AG10803 (cell line): ENCODE measurements at regions not wholly inside any gene's neighbourhood (a gene's known extent, or its start where the extent isn't known, plus 50 kb on each side); places are given as distances from the start of the nearest gene placed in this dataset.

ENCODE experiments used
- DNase-seq: peaks from one replicate; pipeline ENCODE4 v3.0.0; 2010; ENCODE audit warnings: low read depth
- H3K4me3 ChIP-seq: 2 replicates; pipeline ENCODE4 v1.5.1; 2011; ENCODE audit warnings: mild to moderate bottlenecking, low read length, control low read depth
- CTCF ChIP-seq: conservative IDR thresholded peaks from 2 replicates; pipeline ENCODE4 v1.5.1; 2011; ENCODE audit warnings: mild to moderate bottlenecking, low read length, control low read depth, inconsistent platforms

GRCh38 chr2:228602288-228602687 is 420.8 kb upstream of the SPHKAP start:
- DNase-seq = peak; percentile 23
- no peak overlapping the region for H3K4me3 ChIP-seq
- no peak for TF ChIP-seq CTCF

GRCh38 chr2:228600265-228600664 is 418.8 kb upstream of the SPHKAP start:
- no peak for TF ChIP-seq CTCF
- no peak overlapping the region for H3K4me3 ChIP-seq
- peak; percentile 87 for DNase-seq

- no peak overlapping the region for H3K4me3 ChIP-seq
- no peak for DNase-seq
- no peak for TF ChIP-seq CTCF
Measured at GRCh38 chr2:228599781-228600180, 418.3 kb upstream of the SPHKAP start.

GRCh38 chr2:228599297-228599696 is 417.8 kb upstream of the SPHKAP start:
- TF ChIP-seq CTCF = no peak
- no peak for DNase-seq
- H3K4me3 ChIP-seq = no peak overlapping the region

GRCh38 chr2:228597032-228597431 is 415.5 kb upstream of the SPHKAP start:
- TF ChIP-seq CTCF = no peak
- no peak overlapping the region for H3K4me3 ChIP-seq
- DNase-seq = no peak

- TF ChIP-seq CTCF = no peak
- no peak for DNase-seq
- H3K4me3 ChIP-seq = no peak overlapping the region
Measured at GRCh38 chr2:228594012-228594411, 412.5 kb upstream of the SPHKAP start.

- H3K4me3 ChIP-seq = no peak overlapping the region
- TF ChIP-seq CTCF = no peak
- no peak for DNase-seq
Measured at GRCh38 chr2:228592925-228593324, 411.4 kb upstream of the SPHKAP start.
